Karpas-422 (cell line): ENCODE measurements at regions not wholly inside any gene's neighbourhood (a gene's known extent, or its start where the extent isn't known, plus 50 kb on each side); places are given as distances from the start of the nearest gene placed in this dataset. TPM values are rescaled to one million over a fixed set of nuclear protein-coding genes. Genes with fewer than 3 reads are reported as not detected.

Source experiments
- DNase-seq: peaks from one replicate; pipeline ENCODE4 v3.0.0-alpha.2; 2015
- H2AFZ ChIP-seq: fragments of 200-600 bp; sonication (generic); 2 replicates; pipeline ENCODE4 v1.6.1; 2014; ENCODE audit warnings: antibody characterized with exemption, low read length, mixed read lengths
- H3K27ac ChIP-seq: fragments of 200-600 bp; sonication (generic); 2 replicates; pipeline ENCODE4 v1.5.1; 2014; ENCODE audit warnings: mild to moderate bottlenecking, low read length, moderate library complexity
- H3K27me3 ChIP-seq: fragments of 200-600 bp; sonication (generic); 2 replicates; pipeline ENCODE4 v1.6.1; 2014; ENCODE audit warnings: low read length, mixed read lengths
- H3K36me3 ChIP-seq: fragments of 200-600 bp; sonication (generic); 2 replicates; pipeline ENCODE4 v1.6.1; 2014; ENCODE audit warnings: low read length, mixed read lengths; ENCODE audit not compliant: insufficient read depth
- H3K4me1 ChIP-seq: fragments of 200-600 bp; sonication (generic); 2 replicates; pipeline ENCODE4 v1.6.1; 2014; ENCODE audit warnings: mild to moderate bottlenecking, low read length, mixed read lengths
- H3K4me2 ChIP-seq: fragments of 200-600 bp; sonication (generic); 2 replicates; pipeline ENCODE4 v1.6.1; 2014; ENCODE audit warnings: low read length, low read depth, mild to moderate bottlenecking; ENCODE audit not compliant: poor library complexity, severe bottlenecking
- H3K4me3 ChIP-seq: fragments of 200-600 bp; sonication (generic); 2 replicates; pipeline ENCODE4 v1.5.1; 2014; ENCODE audit warnings: mild to moderate bottlenecking, antibody characterized with exemption, low read length, mixed read lengths
- H3K79me2 ChIP-seq: fragments of 200-600 bp; sonication (generic); 2 replicates; pipeline ENCODE4 v1.6.1; 2014; ENCODE audit warnings: mild to moderate bottlenecking, low read length, mixed read lengths
- H3K9ac ChIP-seq: fragments of 200-600 bp; sonication (generic); 2 replicates; pipeline ENCODE4 v1.6.0; 2014; ENCODE audit warnings: low read length
- H3K9me2 ChIP-seq: fragments of 200-600 bp; sonication (generic), shearing (Covaris generic); replicated peaks from 2 replicates; pipeline ENCODE4 v1.6.0; 2014; ENCODE audit warnings: mild to moderate bottlenecking, low read length, moderate library complexity; ENCODE audit not compliant: insufficient read depth
- H3K9me3 ChIP-seq: fragments of 300-700, 200-600 bp; sonication (generic); 2 replicates; pipeline ENCODE4 v1.6.1; 2014; ENCODE audit warnings: low read length, mixed read lengths
- H4K20me1 ChIP-seq: fragments of 200-600 bp; sonication (generic); 2 replicates; pipeline ENCODE4 v1.6.1; 2014; ENCODE audit warnings: mild to moderate bottlenecking, antibody characterized with exemption, low read length, low read depth; ENCODE audit not compliant: insufficient read depth
- small RNA-seq: library from RNA; depleted of rRNA; stranded (forward); fragments of <200 nt; gene quantifications from one replicate; pipeline ENCODE3, GENCODE V24; 2014

GRCh38 chr4:79473439-79473724, 65.4 kb upstream of the GK2 start:
- DNase-seq = no peak
- Histone ChIP-seq H3K4me2 (no peak overlapping the region), H3K4me1 (no peaks in the 10 kb centered on the region), H3K36me3 (no peaks in the 10 kb centered on the region), H3K9me2 (no peaks in the 10 kb centered on the region), H3K9me3 (no peaks in the 10 kb centered on the region), H4K20me1 (no peaks in the 10 kb centered on the region), H3K4me3 (no peak overlapping the region), H3K27me3 (no peaks in the 10 kb centered on the region), H3K79me2 (no peaks in the 10 kb centered on the region), H3K9ac (no peak overlapping the region), H3K27ac (no peak overlapping the region), H2AFZ (no peak overlapping the region)

- Histone ChIP-seq H3K27me3 (no peaks in the 10 kb centered on the region), H3K4me1 (no peaks in the 10 kb centered on the region), H3K27ac (no peak overlapping the region), H3K9ac (no peak overlapping the region), H4K20me1 (no peaks in the 10 kb centered on the region), H3K4me2 (no peak overlapping the region), H3K79me2 (no peaks in the 10 kb centered on the region), H2AFZ (no peak overlapping the region), H3K9me2 (no peaks in the 10 kb centered on the region), H3K9me3 (no peaks in the 10 kb centered on the region), H3K36me3 (no peaks in the 10 kb centered on the region), H3K4me3 (no peak overlapping the region)
- DNase-seq = no peak
Observed at GRCh38 chr4:79472693-79473438, 64.8 kb upstream of the GK2 start.

- Histone ChIP-seq H3K27ac (no peak overlapping the region), H3K9ac (no peak overlapping the region), H3K4me3 (no peak overlapping the region), H3K4me1 (no peaks in the 10 kb centered on the region), H3K9me3 (no peaks in the 10 kb centered on the region), H4K20me1 (no peaks in the 10 kb centered on the region), H3K4me2 (no peak overlapping the region), H3K9me2 (no peaks in the 10 kb centered on the region), H3K79me2 (no peaks in the 10 kb centered on the region), H3K36me3 (no peaks in the 10 kb centered on the region), H3K27me3 (no peaks in the 10 kb centered on the region), H2AFZ (no peak overlapping the region)
- no peak for DNase-seq
Observed at GRCh38 chr4:79472036-79472435, 64.0 kb upstream of the GK2 start.

GRCh38 chr4:79471309-79471708, 63.3 kb upstream of the GK2 start:
- no peaks in the 10 kb centered on the region for H3K9me3 ChIP-seq
- H4K20me1 ChIP-seq = no peaks in the 10 kb centered on the region
- H3K4me1 ChIP-seq = no peaks in the 10 kb centered on the region
- H3K27me3 ChIP-seq = no peaks in the 10 kb centered on the region
- H3K9me2 ChIP-seq = no peaks in the 10 kb centered on the region
- no peak for DNase-seq
- no peaks in the 10 kb centered on the region for H3K36me3 ChIP-seq
- H3K9ac ChIP-seq = no peak overlapping the region
- no peak overlapping the region for H3K4me3 ChIP-seq
- H3K27ac ChIP-seq = no peak overlapping the region
- H3K79me2 ChIP-seq = no peaks in the 10 kb centered on the region
- no peak overlapping the region for H2AFZ ChIP-seq
- no peak overlapping the region for H3K4me2 ChIP-seq

GRCh38 chr4:79467246-79467932, 59.4 kb upstream of the GK2 start:
- Histone ChIP-seq H3K36me3 (no peaks in the 10 kb centered on the region), H4K20me1 (no peaks in the 10 kb centered on the region), H3K9me2 (no peaks in the 10 kb centered on the region), H3K79me2 (no peaks in the 10 kb centered on the region), H3K9ac (no peak overlapping the region), H3K27ac (no peak overlapping the region), H3K4me1 (no peaks in the 10 kb centered on the region), H3K27me3 (no peaks in the 10 kb centered on the region), H3K4me3 (no peak overlapping the region), H3K4me2 (no peak overlapping the region), H3K9me3 (no peaks in the 10 kb centered on the region), H2AFZ (no peak overlapping the region)
- no peak for DNase-seq

- DNase-seq = no peak
- Histone ChIP-seq H3K4me1 (no peaks in the 10 kb centered on the region), H3K9me2 (no peaks in the 10 kb centered on the region), H3K9me3 (no peaks in the 10 kb centered on the region), H3K36me3 (no peaks in the 10 kb centered on the region), H3K27me3 (no peaks in the 10 kb centered on the region), H3K9ac (no peak overlapping the region), H2AFZ (no peak overlapping the region), H3K4me3 (no peak overlapping the region), H3K79me2 (no peaks in the 10 kb centered on the region), H3K27ac (no peak overlapping the region), H3K4me2 (no peak overlapping the region), H4K20me1 (no peaks in the 10 kb centered on the region)
Observed at GRCh38 chr4:79466621-79467020, 58.6 kb upstream of the GK2 start.

Small RNA genes in the stretch of these regions (small RNA-seq; reads per million reads assigned to genes)
- gene RF00072 = not detected
